CD4-positive, alpha-beta T cell treated with Interleukin-15 for 1 hour (primary cell): ENCODE measurements at regions not wholly inside any gene's neighbourhood (a gene's known extent, or its start where the extent isn't known, plus 50 kb on each side); places are given as distances from the start of the nearest gene placed in this dataset.
"Not testable (repeated sequence)": the region's sequence is repeated elsewhere in the genome, so short reads cannot be mapped to it uniquely, and the experiment has no call there.

ENCODE experiments used
- DNase-seq: peaks from one replicate; pipeline ENCODE4 v3.0.0-alpha.2; 2020

GRCh38 chr5:148880197-148880596 is 53.8 kb downstream of the ADRB2 start:
- no peak for DNase-seq

GRCh38 chr5:148880696-148881095 is 54.3 kb downstream of the ADRB2 start:
- no peak for DNase-seq

DNA sequence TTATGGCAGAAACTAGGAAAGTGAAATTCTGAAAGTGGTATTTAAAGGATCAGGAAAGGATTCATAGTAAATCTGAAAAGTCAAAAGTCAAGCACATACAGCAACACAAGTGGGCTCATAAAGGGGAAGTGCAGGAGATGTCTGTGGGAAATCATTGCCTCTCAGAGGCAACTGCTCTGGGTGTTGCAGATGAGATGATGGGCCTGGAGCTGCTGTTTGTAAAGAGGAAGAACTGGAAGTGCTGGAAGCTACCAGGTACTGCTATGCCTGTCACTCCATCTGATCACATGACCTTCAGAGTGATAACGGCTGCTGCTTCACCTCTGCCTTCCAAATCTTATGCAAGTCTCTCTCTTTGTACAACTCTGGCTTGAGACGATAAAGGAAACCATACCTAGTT is 55.9 kb downstream of the ADRB2 start:
- DNase-seq, result peak; percentile 20

GRCh38 chr5:148884339-148885020 is 58.1 kb downstream of the ADRB2 start:
- no peak for DNase-seq

- no peak for DNase-seq
These were observed 60.9 kb downstream of the ADRB2 start for GRCh38 chr5:148887123-148887881.

- DNase-seq, result not testable (repeated sequence)
These were observed 63.5 kb downstream of the ADRB2 start for GRCh38 chr5:148889936-148890335.

GRCh38 chr5:148895441-148895840 is 69.0 kb downstream of the ADRB2 start:
- not testable (repeated sequence) for DNase-seq

DNA sequence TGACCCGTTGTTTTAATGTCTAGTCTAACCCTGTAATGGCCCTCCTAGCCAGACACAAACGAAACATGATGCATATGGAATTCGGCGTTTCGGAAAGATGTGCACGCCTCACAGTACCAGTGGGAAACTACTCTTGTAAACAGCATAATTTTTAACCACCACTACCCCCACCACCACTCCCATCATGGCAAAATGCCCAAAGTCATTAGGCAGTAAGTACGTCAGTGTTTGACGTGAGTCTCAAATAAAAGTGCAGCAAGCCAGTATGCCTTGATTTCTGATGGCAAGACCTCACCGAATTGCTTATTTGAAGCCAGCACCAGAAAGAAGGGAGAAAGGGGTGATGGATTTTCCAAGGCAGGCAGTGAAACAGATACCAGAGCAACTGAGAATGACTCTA is 71.4 kb downstream of the ADRB2 start:
- DNase-seq, result no peak

DNA sequence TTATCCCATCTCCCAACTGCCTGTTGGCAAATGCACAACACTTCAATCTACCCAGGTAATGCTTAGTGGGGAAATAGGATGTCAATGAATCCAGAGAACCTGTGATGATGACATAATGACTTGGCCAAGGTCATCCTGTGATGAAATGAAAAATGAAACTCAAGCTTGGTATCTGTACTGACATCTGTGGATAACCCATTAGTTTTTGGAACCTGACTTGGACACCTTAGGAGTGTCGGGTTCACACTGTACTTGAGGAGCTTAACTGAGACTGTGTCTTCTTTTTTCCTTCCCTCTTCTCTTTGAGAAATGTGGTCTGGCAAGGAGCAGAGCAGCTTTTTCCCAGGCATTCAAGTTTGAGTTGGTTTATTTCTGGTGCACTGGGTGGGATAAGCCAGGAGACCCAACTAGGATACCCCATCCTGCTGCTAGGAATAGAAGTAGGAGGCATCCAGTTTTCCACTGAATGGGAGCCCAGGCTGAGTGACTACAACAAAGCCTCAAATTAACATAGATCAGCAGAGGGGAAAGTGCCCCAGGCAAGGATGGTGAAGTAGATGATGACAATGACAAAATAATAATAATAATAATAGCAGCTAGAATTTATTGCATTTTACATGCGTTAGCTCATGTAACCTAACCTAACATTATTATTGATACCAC is 72.1 kb downstream of the ADRB2 start:
- DNase-seq, result no peak

GRCh38 chr5:148899993-148900392 is 73.6 kb downstream of the ADRB2 start:
- DNase-seq, result no peak

- DNase-seq, result no peak
These were observed 76.1 kb downstream of the ADRB2 start for GRCh38 chr5:148902478-148902877.

- DNase-seq, result no peak
These were observed 77.2 kb downstream of the ADRB2 start for GRCh38 chr5:148903587-148903986.

DNA sequence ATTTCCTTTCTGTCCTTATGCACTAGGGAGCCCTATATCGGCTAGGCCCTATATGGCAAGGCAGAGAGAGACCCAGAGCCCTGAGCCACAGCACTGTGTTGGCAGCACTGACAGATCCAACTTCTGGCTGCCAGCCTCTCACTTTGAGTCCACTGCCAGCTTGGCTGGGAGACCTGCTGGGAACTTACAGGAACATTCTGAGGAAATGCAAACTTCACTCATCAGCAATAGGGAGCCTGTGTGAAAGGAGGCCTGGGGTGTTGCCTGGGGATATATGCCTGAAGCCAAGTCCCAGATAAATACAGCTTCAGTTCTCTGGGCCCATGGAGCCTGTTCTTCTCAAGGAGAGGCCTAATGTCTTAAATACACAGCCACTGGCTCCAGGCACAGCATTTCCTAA is 78.0 kb downstream of the ADRB2 start:
- DNase-seq, result no peak

DNA sequence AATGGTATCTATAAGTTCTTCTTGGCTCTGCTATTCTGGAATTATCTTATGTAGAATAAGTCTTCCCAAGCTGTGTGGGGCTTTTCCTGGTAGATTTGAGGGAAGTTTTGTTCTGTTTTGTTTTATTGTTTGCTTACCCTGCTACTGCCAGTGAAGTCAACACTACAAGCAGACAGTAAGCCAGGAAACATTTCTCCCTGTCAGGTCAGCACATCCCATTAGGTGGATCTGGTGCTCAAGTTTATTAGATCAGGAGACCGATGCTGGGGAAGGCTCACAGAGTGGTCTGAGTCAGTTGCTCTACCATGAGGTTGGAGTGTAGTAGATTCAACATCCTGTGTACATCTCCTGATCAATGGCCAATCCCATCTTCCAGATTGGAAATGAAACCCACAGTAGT is 79.1 kb downstream of the ADRB2 start:
- no peak for DNase-seq

DNA sequence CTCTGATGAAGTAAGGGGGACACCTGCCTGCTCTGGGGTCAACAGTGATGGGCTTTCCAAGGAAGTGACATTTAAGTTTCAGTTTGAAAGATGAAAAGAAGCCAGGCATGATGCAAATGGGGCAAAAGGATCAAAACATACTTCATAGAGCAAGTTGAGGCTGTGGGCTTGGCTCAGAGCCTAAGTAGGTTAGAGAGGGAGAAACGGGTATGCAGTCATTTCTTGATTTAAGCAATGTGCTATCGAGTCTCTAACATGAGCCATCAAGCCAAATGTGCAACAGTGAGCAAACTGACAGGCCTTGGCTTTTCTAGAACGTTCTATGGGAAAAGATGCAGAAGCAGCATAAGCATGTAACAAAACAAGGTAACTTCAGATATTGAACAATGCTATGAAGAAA is 80.6 kb downstream of the ADRB2 start:
- no peak for DNase-seq

GRCh38 chr5:148909040-148909439 is 82.6 kb downstream of the ADRB2 start:
- no peak for DNase-seq

DNA sequence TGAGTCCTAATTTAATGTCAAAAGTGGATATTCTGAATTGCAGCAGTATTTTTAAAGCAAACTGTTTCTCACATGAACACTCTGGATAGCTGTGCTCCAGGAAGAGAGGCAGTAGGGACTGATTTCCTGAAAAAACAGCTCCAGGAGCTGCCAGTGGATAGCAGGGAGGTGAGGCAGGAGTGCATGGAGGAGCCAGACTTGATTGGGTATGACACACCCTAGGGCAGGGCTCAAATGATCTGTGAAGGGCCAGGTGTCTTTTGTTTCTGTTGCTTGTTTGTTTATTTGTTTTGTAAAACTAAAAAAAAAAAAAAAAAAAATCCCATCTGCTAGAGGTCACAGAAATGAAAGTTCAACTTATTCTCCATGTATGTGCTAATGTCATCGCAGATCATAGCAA is 83.4 kb downstream of the ADRB2 start:
- DNase-seq, result no peak

DNA sequence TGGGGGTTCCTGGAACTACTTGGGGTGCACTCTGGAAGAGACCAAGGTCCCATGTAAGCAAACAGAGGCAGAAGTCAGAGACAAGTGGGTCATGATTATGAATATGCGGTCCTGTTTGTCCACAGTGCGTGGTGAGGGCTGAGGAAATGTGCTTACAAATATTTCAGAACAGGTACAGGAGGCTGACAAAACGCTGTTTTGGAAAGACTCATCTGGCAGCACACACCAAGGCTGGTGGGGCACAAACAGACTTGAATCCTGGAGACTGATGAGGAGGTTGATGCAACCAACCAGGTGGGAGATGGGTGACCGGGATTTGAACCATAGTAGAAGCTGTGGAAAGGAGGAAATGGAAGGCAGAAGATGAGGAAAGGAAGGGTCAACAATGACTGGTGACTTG is 83.8 kb downstream of the ADRB2 start:
- no peak for DNase-seq

- no peak for DNase-seq
These were observed 84.4 kb downstream of the ADRB2 start for GRCh38 chr5:148910686-148911361.

DNA sequence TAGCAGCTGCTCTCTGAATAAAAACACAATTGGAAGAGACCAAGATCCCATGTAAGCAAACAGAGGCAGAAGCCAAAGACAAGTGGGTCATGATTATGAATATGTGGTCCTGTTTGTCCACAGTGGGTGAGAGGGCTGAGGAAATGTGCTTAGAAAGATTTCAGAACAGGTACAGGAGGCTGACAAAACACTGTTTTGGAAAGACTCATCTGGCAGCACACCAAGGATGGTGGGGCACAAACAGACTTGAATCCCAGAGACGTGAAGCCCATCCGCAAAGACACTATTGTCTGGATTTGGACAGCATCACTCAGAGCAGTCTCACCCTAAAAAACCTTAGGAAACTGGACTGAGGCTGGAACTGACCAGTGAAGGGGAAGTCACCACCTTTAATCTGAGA is 85.0 kb downstream of the ADRB2 start:
- no peak for DNase-seq

- DNase-seq, result no peak
These were observed 85.7 kb downstream of the ADRB2 start for GRCh38 chr5:148912146-148912545.

DNA sequence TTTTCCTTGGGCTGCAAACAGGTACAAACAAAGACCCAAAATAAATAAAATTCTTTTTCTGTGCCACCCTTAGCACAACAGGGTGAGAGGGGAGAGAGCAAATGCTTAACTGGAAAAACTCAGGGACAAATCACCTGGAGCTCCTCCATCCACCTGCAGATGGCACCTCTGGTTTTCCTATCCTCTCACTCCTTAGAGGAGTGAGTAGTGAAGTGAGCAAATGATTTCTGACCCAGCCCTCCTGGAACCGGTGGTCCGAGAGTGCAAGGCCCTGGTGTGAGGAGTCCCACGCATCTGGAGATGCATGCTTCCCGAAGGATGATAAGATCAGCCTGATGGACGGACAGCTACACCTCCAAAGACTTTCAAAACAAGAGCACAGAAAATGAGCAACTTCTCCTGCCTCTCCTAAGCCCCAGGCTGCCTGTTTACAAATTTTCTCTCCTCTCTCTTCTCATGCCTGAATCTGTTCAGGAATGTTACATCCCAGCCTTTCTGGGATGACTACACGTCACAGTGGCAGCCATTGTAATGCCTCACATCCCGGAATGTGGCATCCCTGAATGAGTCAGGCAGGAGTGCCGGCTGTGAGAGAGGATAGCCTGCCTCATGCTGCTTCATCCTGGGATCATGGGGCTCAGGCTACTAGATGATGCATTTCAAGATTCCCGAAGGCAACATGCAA is 86.4 kb downstream of the ADRB2 start:
- no peak for DNase-seq

- DNase-seq, result no peak
These were observed 87.1 kb downstream of the ADRB2 start for GRCh38 chr5:148913493-148913892.
